Rectal smooth muscle tissue (tissue), 1 donor: ENCODE measurements at regions not wholly inside any gene's neighbourhood (a gene's known extent, or its start where the extent isn't known, plus 50 kb on each side); places are given as distances from the start of the nearest gene placed in this dataset.
"Not testable (repeated sequence)": the region's sequence is repeated elsewhere in the genome, so short reads cannot be mapped to it uniquely, and the experiment has no call there.

Source experiments
- H3K27ac ChIP-seq: one replicate; pipeline ENCODE4 v1.7.0; 2013; ENCODE audit warnings: low read depth, low read length, inconsistent platforms
- H3K27me3 ChIP-seq: one replicate; pipeline ENCODE4 v1.7.0; 2013; ENCODE audit warnings: low read length; ENCODE audit not compliant: control insufficient read depth, insufficient read depth
- H3K36me3 ChIP-seq: one replicate; pipeline ENCODE4 v1.7.0; 2013; ENCODE audit warnings: low read length; ENCODE audit not compliant: control insufficient read depth, insufficient read depth
- H3K4me1 ChIP-seq: one replicate; pipeline ENCODE4 v1.7.0; 2013; ENCODE audit warnings: low read length; ENCODE audit not compliant: control insufficient read depth, insufficient read depth
- H3K4me3 ChIP-seq: one replicate; pipeline ENCODE4 v1.7.0; 2013; ENCODE audit warnings: low read length
- H3K9ac ChIP-seq: one replicate; pipeline ENCODE4 v1.7.0; 2013; ENCODE audit warnings: low read length

DNA sequence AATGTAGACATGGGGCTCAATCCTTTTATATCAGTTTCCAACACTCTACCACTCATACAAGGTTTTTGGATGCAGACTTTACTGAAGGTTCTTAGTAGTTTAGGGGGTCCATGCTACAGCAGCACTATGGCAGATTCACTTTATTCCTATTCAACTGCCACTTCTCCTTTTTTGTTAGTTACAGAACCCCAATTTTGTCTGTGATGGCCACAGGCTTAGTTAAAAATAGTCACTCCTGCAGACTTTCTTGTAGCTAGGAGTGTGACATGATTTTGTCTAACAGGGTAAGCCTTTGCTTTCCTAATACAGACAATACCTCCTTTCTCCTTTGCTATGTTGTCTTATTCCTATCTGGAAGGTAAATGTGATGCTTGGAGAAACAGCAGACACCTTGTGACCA is 90.0 kb upstream of the SLC24A3 start:
- H3K27me3 ChIP-seq: no peaks in the 10 kb centered on the region
- no peak overlapping the region for H3K27ac ChIP-seq
- H3K36me3 ChIP-seq: no peaks in the 10 kb centered on the region
- no peaks in the 10 kb centered on the region for H3K4me1 ChIP-seq
- H3K9ac ChIP-seq: no peak overlapping the region
- H3K4me3 ChIP-seq: no peak overlapping the region

GRCh38 chr20:19125508-19125907 is 86.9 kb upstream of the SLC24A3 start:
- H3K27me3 ChIP-seq: no peaks in the 10 kb centered on the region
- H3K4me3 ChIP-seq: no peak overlapping the region
- no peaks in the 10 kb centered on the region for H3K36me3 ChIP-seq
- no peak overlapping the region for H3K27ac ChIP-seq
- H3K9ac ChIP-seq: no peak overlapping the region
- no peaks in the 10 kb centered on the region for H3K4me1 ChIP-seq

DNA sequence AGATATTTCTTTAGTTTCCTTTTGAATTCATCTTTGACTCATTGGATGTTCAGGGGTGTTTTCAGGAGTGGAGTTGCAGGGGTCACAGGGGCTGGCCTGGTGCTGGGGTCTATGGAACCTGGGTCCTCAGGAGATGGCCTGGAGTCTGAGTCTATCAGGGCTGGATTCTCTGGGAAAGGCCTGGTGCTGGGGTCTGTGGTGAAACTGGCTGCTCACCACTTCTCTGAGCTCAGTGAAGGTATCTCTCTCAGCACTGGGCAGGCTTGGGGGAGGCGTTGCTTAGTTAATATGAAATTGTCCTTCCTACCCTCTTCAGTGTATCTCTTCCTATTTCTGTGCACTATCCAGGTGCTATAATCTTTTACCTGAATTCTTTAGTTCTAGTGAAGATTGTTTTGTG is 83.1 kb upstream of the SLC24A3 start:
- H3K27me3 ChIP-seq: no peaks in the 10 kb centered on the region
- H3K27ac ChIP-seq: no peak overlapping the region
- no peak overlapping the region for H3K9ac ChIP-seq
- no peaks in the 10 kb centered on the region for H3K4me1 ChIP-seq
- no peak overlapping the region for H3K4me3 ChIP-seq
- no peaks in the 10 kb centered on the region for H3K36me3 ChIP-seq

DNA sequence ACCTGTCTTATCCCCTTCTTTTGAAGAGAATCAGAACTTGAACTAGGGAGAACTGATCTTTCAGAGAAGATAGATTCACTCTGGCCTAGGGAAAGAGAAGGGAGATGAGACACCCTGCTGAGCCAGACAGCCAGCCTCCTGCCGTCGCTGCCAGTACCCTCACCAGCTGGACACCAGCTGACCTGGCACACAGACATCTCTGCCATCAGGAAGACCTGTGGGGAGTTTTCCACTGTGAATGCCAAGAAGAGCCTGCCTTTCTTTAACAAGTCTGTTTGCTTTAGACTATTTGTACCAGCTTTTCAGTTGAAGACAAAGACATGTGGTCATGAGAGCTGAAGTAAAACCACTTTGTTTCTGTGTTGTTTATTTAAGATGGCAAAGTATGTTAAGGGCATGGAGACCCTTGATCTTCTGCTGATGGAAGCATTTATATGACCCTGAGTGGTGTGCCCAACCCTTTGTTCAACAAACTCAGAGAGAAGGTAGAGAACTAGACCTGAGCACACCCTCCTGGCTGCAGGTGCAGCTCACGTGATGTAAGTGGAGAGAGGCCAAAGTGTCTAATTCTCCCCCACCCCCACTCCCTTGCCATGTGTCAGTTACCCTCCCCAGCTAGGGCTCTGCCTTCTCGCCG is 82.3 kb upstream of the SLC24A3 start:
- no peak overlapping the region for H3K4me3 ChIP-seq
- H3K4me1 ChIP-seq: no peaks in the 10 kb centered on the region
- H3K27me3 ChIP-seq: no peaks in the 10 kb centered on the region
- no peak overlapping the region for H3K27ac ChIP-seq
- no peak overlapping the region for H3K9ac ChIP-seq
- no peaks in the 10 kb centered on the region for H3K36me3 ChIP-seq

GRCh38 chr20:19130613-19130984 is 81.8 kb upstream of the SLC24A3 start:
- H3K27me3 ChIP-seq: no peaks in the 10 kb centered on the region
- H3K4me3 ChIP-seq: no peak overlapping the region
- no peak overlapping the region for H3K27ac ChIP-seq
- no peak overlapping the region for H3K9ac ChIP-seq
- H3K36me3 ChIP-seq: no peaks in the 10 kb centered on the region
- H3K4me1 ChIP-seq: no peaks in the 10 kb centered on the region

DNA sequence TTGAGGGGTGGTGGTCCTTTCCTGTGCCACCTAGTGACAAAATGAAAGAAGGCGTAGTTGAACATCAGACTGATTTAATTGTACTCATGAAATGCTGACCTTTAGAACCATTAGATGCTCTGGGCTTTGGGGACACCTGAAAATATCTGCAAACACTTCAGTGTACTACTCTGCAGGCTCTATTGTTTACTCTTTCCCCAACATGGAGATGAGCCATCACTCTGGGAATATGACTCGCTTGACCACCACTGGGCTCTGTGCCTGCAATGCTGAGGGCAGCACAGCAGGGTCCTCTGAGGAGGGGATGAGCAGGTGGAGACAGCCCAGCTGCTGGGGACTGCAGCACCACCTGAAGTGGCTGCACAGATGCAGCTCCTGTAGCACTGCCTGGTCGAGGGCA is 74.8 kb upstream of the SLC24A3 start:
- Histone ChIP-seq H3K27me3 (no peaks in the 10 kb centered on the region), H3K4me1 (no peaks in the 10 kb centered on the region), H3K27ac (no peak overlapping the region), H3K9ac (no peak overlapping the region), H3K36me3 (no peaks in the 10 kb centered on the region), H3K4me3 (no peak overlapping the region)

GRCh38 chr20:19138758-19139157 is 73.7 kb upstream of the SLC24A3 start:
- Histone ChIP-seq H3K27me3 (no peaks in the 10 kb centered on the region), H3K4me3 (no peak overlapping the region), H3K36me3 (no peaks in the 10 kb centered on the region), H3K27ac (no peak overlapping the region), H3K9ac (no peak overlapping the region), H3K4me1 (no peaks in the 10 kb centered on the region)

DNA sequence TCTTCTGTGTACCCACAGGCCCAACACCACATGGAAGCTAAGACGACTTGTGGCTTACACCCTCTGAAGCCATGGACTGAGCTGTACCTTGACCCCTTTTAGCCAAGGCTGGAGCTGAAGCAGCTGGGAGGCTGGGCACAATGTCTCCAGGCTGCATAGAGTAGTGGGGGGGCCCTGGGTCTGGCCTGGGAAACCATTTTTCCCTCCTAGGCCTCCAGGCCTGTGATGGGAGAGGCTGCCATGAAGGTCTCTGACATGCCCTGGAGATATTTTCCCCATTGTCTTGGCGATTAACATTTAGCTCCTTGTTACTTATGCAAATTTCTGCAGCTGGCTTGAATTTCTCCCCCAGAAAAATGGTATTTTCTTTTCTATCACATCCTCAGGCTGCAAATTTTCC is 72.9 kb upstream of the SLC24A3 start:
- H3K9ac ChIP-seq, H3K27ac ChIP-seq, H3K36me3 ChIP-seq, H3K4me3 ChIP-seq, H3K4me1 ChIP-seq, H3K27me3 ChIP-seq: not testable (repeated sequence)

GRCh38 chr20:19141998-19142397 is 70.4 kb upstream of the SLC24A3 start:
- Histone ChIP-seq H3K36me3 (no peaks in the 10 kb centered on the region), H3K4me1 (no peaks in the 10 kb centered on the region), H3K4me3 (no peak overlapping the region), H3K9ac (no peak overlapping the region), H3K27ac (no peak overlapping the region), H3K27me3 (no peaks in the 10 kb centered on the region)

DNA sequence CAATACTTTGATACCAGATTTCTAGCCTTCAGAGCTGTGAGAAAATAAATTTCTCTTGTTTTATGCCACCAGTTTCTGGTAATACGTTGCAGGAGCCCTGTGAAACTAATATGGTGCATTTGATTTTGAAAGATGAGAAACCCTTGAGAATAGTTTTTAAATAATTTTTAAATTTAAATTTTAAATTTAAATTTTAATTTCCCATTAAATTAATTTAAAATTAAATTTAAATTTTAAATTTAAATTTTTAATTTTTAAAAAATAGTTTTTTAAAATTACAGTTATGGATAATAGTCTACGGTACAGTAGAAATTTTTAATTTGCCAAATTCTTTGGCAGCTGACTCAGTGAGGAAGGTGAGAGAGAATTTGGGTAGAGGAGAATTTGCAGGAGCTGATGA is 68.6 kb upstream of the SLC24A3 start:
- no peaks in the 10 kb centered on the region for H3K4me1 ChIP-seq
- no peak overlapping the region for H3K9ac ChIP-seq
- H3K27me3 ChIP-seq: no peaks in the 10 kb centered on the region
- H3K36me3 ChIP-seq: no peaks in the 10 kb centered on the region
- H3K4me3 ChIP-seq: no peak overlapping the region
- no peak overlapping the region for H3K27ac ChIP-seq

GRCh38 chr20:19161336-19161735 is 51.1 kb upstream of the SLC24A3 start:
- H3K4me3 ChIP-seq: no peak overlapping the region

More at GRCh38 chr20:19161336-19161735, 51.1 kb upstream of the SLC24A3 start:
- H3K36me3 ChIP-seq: no peaks in the 10 kb centered on the region
- no peaks in the 10 kb centered on the region for H3K4me1 ChIP-seq
- H3K9ac ChIP-seq: no peak overlapping the region
- H3K27ac ChIP-seq: no peak overlapping the region
- H3K27me3 ChIP-seq: no peaks in the 10 kb centered on the region
